GM18520 (cell line): ENCODE measurements at regions not wholly inside any gene's neighbourhood (a gene's known extent, or its start where the extent isn't known, plus 50 kb on each side); places are given as distances from the start of the nearest gene placed in this dataset.
"Not testable (repeated sequence)": the region's sequence is repeated elsewhere in the genome, so short reads cannot be mapped to it uniquely, and the experiment has no call there.

Source experiments
- ATAC-seq: cut with Tn5 transposase; IDR thresholded peaks from one replicate; pipeline ENCODE4 v1.9.1; 2021; ENCODE audit not compliant: unreplicated experiment

- no peak for ATAC-seq
Observed at GRCh38 chr11:115606498-115607220, 102.4 kb upstream of the CADM1 start.

- ATAC-seq: no peak
Observed at GRCh38 chr11:115605871-115606497, 101.8 kb upstream of the CADM1 start.

- ATAC-seq: not testable (repeated sequence)
Observed at GRCh38 chr11:115605397-115605796, 101.2 kb upstream of the CADM1 start.

GRCh38 chr11:115599125-115599524 lies 94.9 kb upstream of the CADM1 start:
- ATAC-seq: no peak

- ATAC-seq: no peak
Observed at GRCh38 chr11:115598257-115598901, 94.2 kb upstream of the CADM1 start.

DNA sequence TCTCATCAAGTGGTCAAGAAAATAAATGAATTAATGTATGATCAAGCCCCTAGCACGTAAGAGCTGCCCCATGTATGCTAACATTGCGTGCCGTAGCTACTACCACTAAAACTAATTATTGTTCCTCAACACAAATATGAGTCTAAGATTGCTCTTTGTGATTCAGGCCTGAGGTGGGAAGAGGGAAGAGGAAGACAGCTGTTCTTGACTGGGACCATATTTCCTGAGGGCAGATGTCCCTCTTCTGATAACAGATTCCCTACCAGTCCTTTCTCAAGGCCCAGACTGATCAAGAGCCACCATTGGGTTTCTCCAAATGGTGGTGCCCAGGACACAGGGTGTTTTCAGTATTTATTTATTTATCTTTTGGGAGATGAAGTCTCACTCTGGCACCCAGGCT lies 87.2 kb upstream of the CADM1 start:
- no peak for ATAC-seq

GRCh38 chr11:115590254-115590653 lies 86.0 kb upstream of the CADM1 start:
- no peak for ATAC-seq

DNA sequence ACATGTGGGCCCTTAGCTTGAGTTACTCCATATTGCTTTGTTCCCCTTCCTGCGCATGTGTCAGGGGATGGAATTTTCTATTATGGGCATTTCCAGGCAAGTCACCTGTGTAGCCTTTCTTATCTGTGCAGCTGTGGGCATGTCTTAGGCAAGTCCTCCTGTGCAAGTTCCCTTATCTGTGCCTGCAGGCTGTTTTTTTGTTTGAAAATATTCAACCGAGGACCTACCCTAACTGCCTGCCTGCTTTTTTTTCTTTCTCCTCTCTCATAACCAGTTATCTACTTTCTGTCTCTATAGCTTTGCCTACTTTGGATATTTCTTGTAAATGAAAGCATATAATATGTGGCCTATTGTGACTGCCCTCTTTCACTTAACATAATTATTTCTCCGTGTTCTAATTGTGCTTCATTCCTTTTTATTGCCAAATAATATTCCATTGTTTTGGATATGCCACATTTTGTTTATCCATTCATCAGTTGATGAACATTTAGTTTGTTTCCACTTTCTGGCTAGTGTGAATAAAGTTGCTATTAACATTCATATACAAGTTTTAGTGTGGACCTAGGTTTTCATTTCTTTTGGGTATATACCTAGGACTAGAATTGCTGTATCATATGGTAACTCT lies 83.6 kb upstream of the CADM1 start:
- no peak for ATAC-seq

DNA sequence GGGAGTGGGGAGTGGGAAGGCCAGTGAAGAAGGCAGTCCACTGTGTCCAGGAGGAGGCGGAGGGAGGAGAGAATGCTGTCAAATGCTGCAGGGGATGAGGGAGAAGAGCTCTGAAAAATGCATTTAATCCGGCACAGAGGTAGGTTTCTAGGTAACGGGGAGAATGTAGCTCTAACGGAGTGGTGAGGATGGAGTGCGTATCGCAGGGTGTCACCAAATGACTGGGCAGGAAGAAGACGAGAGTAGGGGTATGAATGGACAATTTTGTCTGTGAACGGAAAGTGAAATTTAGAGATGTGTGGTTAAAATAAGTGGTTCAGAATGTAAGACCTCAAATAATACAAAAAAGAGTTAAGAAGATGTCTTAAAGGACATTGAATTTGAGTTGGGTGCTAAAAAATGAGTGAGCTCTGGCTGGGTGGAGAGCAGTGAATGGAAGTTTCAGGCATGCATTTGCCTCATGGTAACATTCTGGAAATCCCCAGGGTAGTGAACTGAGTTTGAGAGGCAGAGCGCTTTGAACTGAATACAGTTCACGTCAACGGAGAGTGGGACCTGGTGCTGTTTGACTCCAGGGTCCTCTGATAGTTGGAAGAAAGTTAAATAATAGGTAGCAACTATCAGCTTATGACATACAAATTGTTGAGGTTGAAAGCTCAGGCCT lies 81.3 kb upstream of the CADM1 start:
- peak; percentile 89 for ATAC-seq

GRCh38 chr11:115581871-115582639 lies 77.8 kb upstream of the CADM1 start:
- ATAC-seq: no peak

DNA sequence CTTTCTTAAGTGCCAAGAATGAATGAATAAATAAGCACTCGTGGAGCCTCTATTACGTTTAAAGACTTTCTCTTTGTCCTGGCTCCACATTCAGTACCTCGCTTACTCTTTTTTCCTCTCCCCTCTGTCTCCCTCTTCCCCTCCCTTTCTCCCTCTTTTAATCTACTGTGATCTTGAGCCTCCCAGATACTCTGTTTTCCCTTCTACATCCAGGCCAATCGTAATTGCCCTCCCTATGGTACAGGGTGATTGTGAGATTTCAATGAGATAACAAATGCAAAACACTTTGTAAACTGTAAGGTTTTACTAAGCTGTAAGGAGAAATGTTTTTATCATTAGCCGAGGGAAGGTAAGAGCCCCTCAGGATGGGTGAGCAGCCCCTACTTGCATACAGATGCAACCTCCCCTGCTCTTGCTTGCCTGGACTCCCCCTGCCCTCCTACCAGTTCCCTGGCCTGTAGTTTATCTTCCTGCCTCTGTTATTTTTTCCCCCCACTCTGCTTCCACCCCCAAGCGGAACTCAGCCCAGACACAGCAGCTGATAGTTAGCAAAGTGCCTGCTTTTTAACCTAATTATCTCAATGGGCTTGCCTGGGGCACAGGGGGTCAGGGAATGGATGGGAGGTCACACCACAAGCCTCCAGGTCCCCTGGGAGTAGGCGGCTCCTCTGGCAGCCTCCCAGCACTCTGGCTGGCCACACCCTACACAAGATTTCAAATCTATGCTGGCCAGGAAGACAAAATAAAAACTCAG lies 76.9 kb upstream of the CADM1 start:
- no peak for ATAC-seq

GRCh38 chr11:115580416-115580815 lies 76.2 kb upstream of the CADM1 start:
- ATAC-seq: no peak

DNA sequence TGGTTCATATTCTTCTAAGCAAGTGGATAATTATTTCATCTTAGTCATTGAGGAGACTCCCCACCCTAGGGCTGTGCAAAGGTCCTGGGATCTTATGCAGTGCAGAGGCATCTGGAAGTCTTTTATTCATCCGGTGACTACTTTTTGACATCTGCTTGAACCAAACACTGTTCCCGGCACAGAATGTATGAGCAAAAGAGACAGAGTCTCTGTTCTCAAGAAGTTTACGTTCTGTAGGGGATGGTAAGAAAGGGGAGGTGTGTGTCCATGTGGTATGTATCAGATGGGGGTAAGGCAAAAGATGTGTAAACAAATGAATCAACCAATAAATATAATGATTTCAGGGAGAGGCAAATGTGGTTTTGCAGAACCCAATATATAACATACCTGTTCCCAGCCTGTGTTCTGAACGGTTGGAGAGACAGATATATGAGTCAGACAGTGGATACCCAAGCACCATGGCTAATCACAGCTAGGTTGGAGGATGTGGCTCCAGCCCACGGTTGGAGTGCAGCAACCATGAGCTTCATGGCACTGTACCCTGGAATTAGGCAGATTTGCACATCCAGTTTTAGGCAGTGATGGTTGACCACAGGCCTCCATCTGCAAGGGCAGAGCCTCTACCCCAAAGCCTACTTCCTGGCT lies 75.1 kb upstream of the CADM1 start:
- ATAC-seq: no peak

DNA sequence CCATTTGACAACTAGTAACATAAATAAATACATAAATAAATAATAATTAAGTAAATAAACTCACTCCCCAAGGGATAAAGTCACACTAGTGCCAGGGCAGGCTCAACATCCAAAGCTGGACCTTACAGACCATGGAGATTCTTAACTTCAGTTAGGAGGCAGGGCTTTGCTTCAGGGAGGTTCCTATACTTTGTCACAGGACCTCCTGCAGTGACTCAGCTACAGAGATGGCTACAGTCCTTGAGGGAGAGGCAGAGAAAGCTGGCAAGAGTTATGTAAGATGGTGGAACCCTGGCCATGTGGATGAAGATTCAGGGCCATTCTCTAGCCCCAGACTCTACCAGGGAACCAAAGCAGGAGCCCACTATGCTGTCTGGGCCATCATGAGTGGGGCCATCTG lies 74.1 kb upstream of the CADM1 start:
- ATAC-seq: no peak

- no peak for ATAC-seq
Observed at GRCh38 chr11:115577701-115578100, 73.5 kb upstream of the CADM1 start.

- no peak for ATAC-seq
Observed at GRCh38 chr11:115576606-115577380, 72.6 kb upstream of the CADM1 start.

GRCh38 chr11:115572551-115572950 lies 68.3 kb upstream of the CADM1 start:
- ATAC-seq: no peak

GRCh38 chr11:115566180-115566764 lies 62.1 kb upstream of the CADM1 start:
- no peak for ATAC-seq
